HepG2 (cell line): ENCODE measurements at regions not wholly inside any gene's neighbourhood (a gene's known extent, or its start where the extent isn't known, plus 50 kb on each side); places are given as distances from the start of the nearest gene placed in this dataset.
"Not testable (repeated sequence)": the region's sequence is repeated elsewhere in the genome, so short reads cannot be mapped to it uniquely, and the experiment has no call there.

Experiments
- ATAC-seq: fragments of 200-7000 bp; cut with Tn5 transposase; 3 replicates; pipeline ENCODE4 v1.9.1; 2020; ENCODE audit warnings: mild to moderate bottlenecking, moderate library complexity
- BruUV-seq: library from RNA; stranded (reverse); fragments of 400-500 nt; replicated peaks from 2 replicates; lab custom pipeline; 2021; lab: Mats Ljungman, UMichigan
- CTCF ChIA-PET: fragments of 300-600 bp; formaldehyde crosslinking; extraction: SDS; loops from one replicate; lab custom pipeline; 2021; ENCODE audit warnings: low total read pairs, inconsistent platforms, low intra/inter-chr PET ratio; lab: Yijun Ruan, JAX
- POLR2A ChIA-PET: fragments of 350-600 bp; sonication (Branson Sonifier 250); formaldehyde crosslinking; loops from one replicate; lab custom pipeline; 2020; ENCODE audit warnings: antibody characterized with exemption, inconsistent platforms; lab: Yijun Ruan, JAX
- DNase-seq: peaks from one replicate; pipeline ENCODE4 v3.0.0-alpha.2; 2015; ENCODE audit warnings: low spot score
- FAIRE-seq: peaks from 3 replicates; lab custom pipeline; 2011; peaks lifted over from hg19 to GRCh38; lab: Jason Lieb, UNC
- H2AFZ ChIP-seq: one replicate; pipeline ENCODE4 v1.6.1; 2011; ENCODE audit warnings: low read length, inconsistent platforms
- H3K27ac ChIP-seq: fragments of 300-600 bp; 3 replicates; pipeline ENCODE4 v1.8.0; 2011; ENCODE audit warnings: mixed run types, mild to moderate bottlenecking, mixed read lengths, low read length, inconsistent platforms; ENCODE audit not compliant: insufficient read depth; ENCODE audit errors: extremely low read length
- H3K27me3 ChIP-seq, 2 experiments: fragments of 200-600 bp in 1 of 2; 2 replicates in 1 of 2; 3 replicates in 1 of 2; pipeline versions ENCODE4 v1.6.0 to v1.8.0; 2011; ENCODE audit warnings: low read length in 2 of 2, mild to moderate bottlenecking in 2 of 2, moderate library complexity in 2 of 2, inconsistent platforms in 1 of 2; ENCODE audit not compliant: insufficient read depth in 2 of 2, control insufficient read depth in 1 of 2
- H3K36me3 ChIP-seq, 2 experiments: fragments of 200-600 bp in 1 of 2; replicated peaks in 1 of 2; 2 replicates in 1 of 2; 3 replicates in 1 of 2; pipeline versions ENCODE4 v1.5.1 to v1.8.0; 2011; ENCODE audit warnings: low read length in 2 of 2, inconsistent platforms in 1 of 2; ENCODE audit not compliant: insufficient read depth in 2 of 2, control insufficient read depth in 1 of 2
- H3K4me1 ChIP-seq: 2 replicates; pipeline ENCODE4 v1.5.1; 2012; ENCODE audit warnings: low read length, inconsistent platforms; ENCODE audit not compliant: insufficient read depth
- H3K4me2 ChIP-seq: 2 replicates; pipeline ENCODE4 v1.6.0; 2011; ENCODE audit warnings: low read depth, low read length, inconsistent platforms
- H3K4me3 ChIP-seq, 3 experiments: fragments of 200-600 bp in 1 of 3; sonication (generic), shearing (Covaris generic) in 1 of 3; replicated peaks in 1 of 3; 2 replicates each; pipeline ENCODE4 v1.5.1; 2011 to 2016; ENCODE audit warnings: low read length in 3 of 3, inconsistent platforms in 2 of 3, low read depth in 2 of 3, mild to moderate bottlenecking in 2 of 3, control low read depth in 1 of 3, mixed read lengths in 1 of 3; ENCODE audit not compliant: insufficient read depth in 1 of 3
- H3K79me2 ChIP-seq: one replicate; pipeline ENCODE4 v1.6.1; 2011; ENCODE audit warnings: low read length, inconsistent platforms; ENCODE audit not compliant: insufficient read depth
- H3K9ac ChIP-seq: 2 replicates; pipeline ENCODE4 v1.6.0; 2011; ENCODE audit warnings: mild to moderate bottlenecking, low read depth, low read length, inconsistent platforms; ENCODE audit not compliant: insufficient read depth
- H3K9me3 ChIP-seq: 2 replicates; pipeline ENCODE4 v1.5.1; 2012; ENCODE audit warnings: mild to moderate bottlenecking, low read length
- H4K20me1 ChIP-seq: 2 replicates; pipeline ENCODE4 v1.6.0; 2011; ENCODE audit warnings: inconsistent platforms, mild to moderate bottlenecking, low read length, moderate library complexity; ENCODE audit not compliant: insufficient read depth
- HMGA1 ChIP-seq: sonication (generic); formaldehyde crosslinking; conservative IDR thresholded peaks from 2 replicates; pipeline ENCODE4 v1.4.0; 2020; ENCODE audit warnings: missing genetic modification reagents
- MAFK ChIP-seq, 2 experiments: IDR thresholded peaks in 1 of 2; conservative IDR thresholded peaks in 1 of 2; 2 replicates each; pipeline ENCODE4 v1.6.1; 2011; ENCODE audit warnings: improper control_type of control experiment in 2 of 2, low read length in 2 of 2
- TP53 ChIP-seq: sonication (generic); formaldehyde crosslinking; conservative IDR thresholded peaks from 2 replicates; pipeline ENCODE4 v1.4.0; 2020; ENCODE audit warnings: missing genetic modification reagents
- WGBS: methylation state at CpG from one replicate; pipeline ENCODE4 v1.1.6; 2017; ENCODE audit warnings: low lambda C conversion rate; 5-methylcytosine and 5-hydroxymethylcytosine counted together
- in situ Hi-C: cut with HindIII; loops from 2 replicates; pipeline ENCODE4 v1.10.0; 2017; ENCODE audit warnings: low pct_unique_long_range_greater_than_20kb; ENCODE audit not compliant: extremely low pct_ligation_motif_present
- intact Hi-C: fragments of 100-400 bp; cut with micrococcal nuclease; formaldehyde crosslinking; loops from one replicate; pipeline ENCODE4 v1.10.0; 2022; ENCODE audit not compliant: unreplicated experiment
- TF ChIP-seq, protein P1 (sequence below): sonication (generic); formaldehyde crosslinking; IDR thresholded peaks from 2 replicates; pipeline ENCODE4 v1.4.0; 2020; ENCODE audit warnings: missing genetic modification reagents
- TF ChIP-seq, protein P2 (sequence below): fragments of 450-650 bp; IDR thresholded peaks from 2 replicates; pipeline ENCODE4 v1.6.1; 2017; ENCODE audit warnings: mild to moderate bottlenecking

DNA sequence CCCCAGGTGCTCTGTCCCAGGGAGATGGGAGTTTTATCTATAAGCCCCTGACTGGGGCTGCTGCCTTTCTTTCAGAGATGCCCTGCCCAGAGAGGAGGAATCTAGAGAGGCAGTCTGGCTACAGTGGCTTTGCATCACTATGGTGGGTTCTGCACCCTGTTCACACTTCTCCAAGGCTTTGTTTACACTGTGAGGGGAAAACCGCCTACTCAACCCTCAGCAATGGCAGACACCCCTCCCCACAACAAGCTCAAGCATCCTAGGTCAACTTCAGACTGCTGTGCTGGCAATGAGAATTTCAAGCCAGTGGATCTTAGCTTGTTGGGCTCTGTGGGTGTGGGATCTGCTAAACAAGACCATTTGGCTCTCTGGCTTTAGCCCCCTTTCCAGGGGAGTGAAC lies 204.4 kb upstream of the THRB start:
- H2AFZ ChIP-seq, H3K4me3 ChIP-seq, H3K36me3 ChIP-seq, H4K20me1 ChIP-seq, H3K79me2 ChIP-seq, H3K4me1 ChIP-seq, BruUV-seq, FAIRE-seq, POLR2A ChIA-PET, H3K4me2 ChIP-seq, H3K9ac ChIP-seq, H3K9me3 ChIP-seq, DNase-seq, H3K27me3 ChIP-seq, H3K27ac ChIP-seq, CTCF ChIA-PET, intact Hi-C loops, ATAC-seq: not testable (repeated sequence)
- no CpG with 5 or more reads among the region's 1 CpG for WGBS
- in situ Hi-C loops, result loop anchor here (25.0 kb wide), 1 partner anchor 687 kb away; no protein-coding TSS in a partner anchor

DNA sequence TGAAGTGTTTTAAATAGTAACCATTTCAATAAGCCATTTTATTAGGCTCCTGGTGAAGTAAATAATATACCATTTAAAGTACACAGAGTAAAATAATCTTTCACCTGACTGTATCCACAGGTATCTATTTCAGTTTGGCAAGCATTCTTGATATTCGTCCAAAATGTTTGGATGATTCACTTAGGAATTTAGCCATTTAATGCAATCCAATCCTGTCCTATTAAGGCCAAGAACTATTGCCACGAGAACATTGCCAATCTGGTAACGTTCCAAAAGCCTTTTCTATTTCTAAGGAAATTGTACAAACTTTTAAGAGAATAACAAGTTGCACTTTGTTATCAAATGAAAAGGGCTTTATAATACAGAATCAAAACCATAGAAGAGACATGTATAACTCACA lies 209.8 kb upstream of the THRB start:
- ChIA-PET CTCF (no interaction called here), POLR2A (no interaction called here)
- intact Hi-C loops (no loop called here), in situ Hi-C loops (no loop called here)
- ATAC-seq, result no peak
- no peaks in the 10 kb centered on the region for H3K4me1 ChIP-seq
- DNase-seq, result no peak
- no TSS peak for BruUV-seq
- H3K36me3 ChIP-seq, result no peaks in the 10 kb centered on the region
- H3K27me3 ChIP-seq, result peaks cover 0 to 1% of the 10 kb centered on the region in 2 experiments; a peak in 1 of 5 replicates
- no peaks in the 10 kb centered on the region for H3K9me3 ChIP-seq
- no peak overlapping the region for H2AFZ ChIP-seq
- H3K4me3 ChIP-seq, result no peak overlapping the region
- H3K27ac ChIP-seq, result no peak overlapping the region
- TF ChIP-seq TP53 (CRISPR knock-in tag), result no peak
- TF ChIP-seq HMGA1 (CRISPR knock-in tag), result no peak
- no peaks in the 10 kb centered on the region for H4K20me1 ChIP-seq
- 0% methylated on average over 3 of the region's 3 CpGs for WGBS
- H3K9ac ChIP-seq, result no peak overlapping the region
- H3K79me2 ChIP-seq, result no peaks in the 10 kb centered on the region
- no peak for FAIRE-seq
- no peak overlapping the region for H3K4me2 ChIP-seq

DNA sequence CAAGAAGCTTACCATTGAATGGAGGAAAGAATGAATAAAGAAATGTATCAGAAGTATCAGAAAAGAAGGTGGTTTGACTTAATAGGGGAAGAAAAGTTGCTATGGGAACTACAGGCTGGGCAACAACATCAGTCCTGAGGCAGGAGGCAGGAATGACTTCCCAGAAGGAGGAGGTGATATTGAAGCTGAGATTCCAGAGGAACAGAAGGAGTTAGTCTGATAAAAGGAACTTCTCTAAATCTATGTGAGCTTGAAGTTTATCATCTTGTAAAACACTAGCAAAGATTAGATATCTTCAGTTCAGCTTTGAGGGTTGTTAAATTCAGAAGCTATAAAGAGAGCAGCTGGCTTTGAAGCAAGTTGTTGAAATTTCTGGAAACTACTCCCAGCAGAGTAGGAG lies 213.3 kb upstream of the THRB start:
- BruUV-seq, result no TSS peak
- CTCF ChIA-PET, result no interaction called here
- no peak for FAIRE-seq

More for the DNA sequence above, 213.3 kb upstream of the THRB start:
- H3K27ac ChIP-seq, result no peak overlapping the region
- H3K79me2 ChIP-seq, result no peaks in the 10 kb centered on the region
- no peak overlapping the region for H2AFZ ChIP-seq
- intact Hi-C loops (no loop called here), in situ Hi-C loops (no loop called here)
- POLR2A ChIA-PET, result no interaction called here
- no peak overlapping the region for H3K4me2 ChIP-seq
- H3K4me1 ChIP-seq, result no peaks in the 10 kb centered on the region
- H3K36me3 ChIP-seq, result no peaks in the 10 kb centered on the region
- no peaks in the 10 kb centered on the region for H3K9me3 ChIP-seq
- H3K9ac ChIP-seq, result no peak overlapping the region
- peaks cover 0 to 1% of the 10 kb centered on the region in 2 experiments; a peak in 1 of 5 replicates for H3K27me3 ChIP-seq
- no peak for DNase-seq
- TF ChIP-seq, protein P1, sequence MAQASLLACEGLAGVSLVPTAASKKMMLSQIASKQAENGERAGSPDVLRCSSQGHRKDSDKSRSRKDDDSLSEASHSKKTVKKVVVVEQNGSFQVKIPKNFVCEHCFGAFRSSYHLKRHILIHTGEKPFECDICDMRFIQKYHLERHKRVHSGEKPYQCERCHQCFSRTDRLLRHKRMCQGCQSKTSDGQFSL, result no peak
- TF ChIP-seq, protein P2, sequence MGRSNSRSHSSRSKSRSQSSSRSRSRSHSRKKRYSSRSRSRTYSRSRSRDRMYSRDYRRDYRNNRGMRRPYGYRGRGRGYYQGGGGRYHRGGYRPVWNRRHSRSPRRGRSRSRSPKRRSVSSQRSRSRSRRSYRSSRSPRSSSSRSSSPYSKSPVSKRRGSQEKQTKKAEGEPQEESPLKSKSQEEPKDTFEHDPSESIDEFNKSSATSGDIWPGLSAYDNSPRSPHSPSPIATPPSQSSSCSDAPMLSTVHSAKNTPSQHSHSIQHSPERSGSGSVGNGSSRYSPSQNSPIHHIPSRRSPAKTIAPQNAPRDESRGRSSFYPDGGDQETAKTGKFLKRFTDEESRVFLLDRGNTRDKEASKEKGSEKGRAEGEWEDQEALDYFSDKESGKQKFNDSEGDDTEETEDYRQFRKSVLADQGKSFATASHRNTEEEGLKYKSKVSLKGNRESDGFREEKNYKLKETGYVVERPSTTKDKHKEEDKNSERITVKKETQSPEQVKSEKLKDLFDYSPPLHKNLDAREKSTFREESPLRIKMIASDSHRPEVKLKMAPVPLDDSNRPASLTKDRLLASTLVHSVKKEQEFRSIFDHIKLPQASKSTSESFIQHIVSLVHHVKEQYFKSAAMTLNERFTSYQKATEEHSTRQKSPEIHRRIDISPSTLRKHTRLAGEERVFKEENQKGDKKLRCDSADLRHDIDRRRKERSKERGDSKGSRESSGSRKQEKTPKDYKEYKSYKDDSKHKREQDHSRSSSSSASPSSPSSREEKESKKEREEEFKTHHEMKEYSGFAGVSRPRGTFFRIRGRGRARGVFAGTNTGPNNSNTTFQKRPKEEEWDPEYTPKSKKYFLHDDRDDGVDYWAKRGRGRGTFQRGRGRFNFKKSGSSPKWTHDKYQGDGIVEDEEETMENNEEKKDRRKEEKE, result no peak
- no peak for TF ChIP-seq MAFK (conservative IDR thresholded peaks at IDR 0.05 in 1 of 2, IDR thresholded peaks at IDR 0.05 in 1 of 2; ENCODE audit: low read length in 2 of 2)
- no peak for ATAC-seq
- H3K4me3 ChIP-seq, result no peak overlapping the region
- no peaks in the 10 kb centered on the region for H4K20me1 ChIP-seq
